Trophoblast cell (in vitro differentiated cells and primary cell): ENCODE measurements at regions not wholly inside any gene's neighbourhood (a gene's known extent, or its start where the extent isn't known, plus 50 kb on each side); places are given as distances from the start of the nearest gene placed in this dataset.

ENCODE experiments used
- DNase-seq, 2 donors: peaks; one replicate each; pipeline ENCODE4 v3.0.0-alpha.2; 2016
- H2AFZ ChIP-seq: 2 replicates; pipeline ENCODE4 v1.6.1; 2013; ENCODE audit warnings: low read length, moderate library complexity, mild to moderate bottlenecking; ENCODE audit not compliant: insufficient read depth, poor library complexity
- H2AK5ac ChIP-seq: 2 replicates; pipeline ENCODE4 v1.6.1; 2013; ENCODE audit warnings: mild to moderate bottlenecking, low read length
- H2BK120ac ChIP-seq: 2 replicates; pipeline ENCODE4 v1.6.1; 2013; ENCODE audit warnings: low read length, mild to moderate bottlenecking, moderate library complexity; ENCODE audit not compliant: insufficient read depth, poor library complexity
- H2BK12ac ChIP-seq: 2 replicates; pipeline ENCODE4 v1.6.1; 2013; ENCODE audit warnings: mild to moderate bottlenecking, low read length, moderate library complexity
- H2BK5ac ChIP-seq: 2 replicates; pipeline ENCODE4 v1.6.1; 2013; ENCODE audit warnings: low read length, low read depth, moderate library complexity, mild to moderate bottlenecking; ENCODE audit not compliant: poor library complexity
- H3K14ac ChIP-seq: 2 replicates; pipeline ENCODE4 v1.6.1; 2013; ENCODE audit warnings: mild to moderate bottlenecking, low read length
- H3K18ac ChIP-seq: 2 replicates; pipeline ENCODE4 v1.6.1; 2013; ENCODE audit warnings: mild to moderate bottlenecking, low read length
- H3K23ac ChIP-seq: 2 replicates; pipeline ENCODE4 v1.6.1; 2013; ENCODE audit warnings: low read length
- H3K27ac ChIP-seq: 2 replicates; pipeline ENCODE4 v1.5.1; 2013; ENCODE audit warnings: low read depth, mild to moderate bottlenecking, inconsistent platforms, low read length, moderate library complexity
- H3K27me3 ChIP-seq: 2 replicates; pipeline ENCODE4 v1.6.1; 2013; ENCODE audit warnings: inconsistent platforms, mild to moderate bottlenecking, low read length, moderate library complexity; ENCODE audit not compliant: insufficient read depth
- H3K36me3 ChIP-seq, 2 experiments: 1 replicate in 1 of 2; 2 replicates in 1 of 2; pipeline ENCODE4 v1.6.1; 2013; ENCODE audit warnings: low read length in 2 of 2, mild to moderate bottlenecking in 2 of 2, moderate library complexity in 1 of 2; ENCODE audit not compliant: insufficient read depth in 2 of 2, control insufficient read depth in 1 of 2
- H3K4ac ChIP-seq: 2 replicates; pipeline ENCODE4 v1.6.1; 2013; ENCODE audit warnings: low read depth, mild to moderate bottlenecking, low read length, moderate library complexity
- H3K4me1 ChIP-seq, 2 experiments: 1 replicate in 1 of 2; 2 replicates in 1 of 2; pipeline ENCODE4 v1.6.1; 2013; ENCODE audit warnings: low read length in 2 of 2, mild to moderate bottlenecking in 2 of 2, moderate library complexity in 1 of 2; ENCODE audit not compliant: insufficient read depth in 2 of 2, control insufficient read depth in 1 of 2
- H3K4me2 ChIP-seq: 2 replicates; pipeline ENCODE4 v1.6.1; 2013; ENCODE audit warnings: inconsistent platforms, mild to moderate bottlenecking, low read length, moderate library complexity
- H3K4me3 ChIP-seq: 2 replicates; pipeline ENCODE4 v1.5.1; 2013; ENCODE audit warnings: mild to moderate bottlenecking, low read depth, low read length, inconsistent platforms
- H3K79me1 ChIP-seq: one replicate; pipeline ENCODE4 v1.6.1; 2013; ENCODE audit warnings: low read length
- H3K79me2 ChIP-seq: 2 replicates; pipeline ENCODE4 v1.6.1; 2013; ENCODE audit warnings: low read length, mild to moderate bottlenecking; ENCODE audit not compliant: control insufficient read depth, insufficient read depth, poor library complexity
- H3K9ac ChIP-seq: 2 replicates; pipeline ENCODE4 v1.6.1; 2013; ENCODE audit warnings: mild to moderate bottlenecking, low read length
- H3K9me3 ChIP-seq: 2 replicates; pipeline ENCODE4 v1.6.1; 2013; ENCODE audit warnings: low read depth, mild to moderate bottlenecking, control low read depth, inconsistent platforms, low read length; ENCODE audit not compliant: insufficient read depth
- H4K12ac ChIP-seq: 2 replicates; pipeline ENCODE4 v1.6.1; 2013; ENCODE audit warnings: low read depth, mild to moderate bottlenecking, low read length, moderate library complexity
- H4K8ac ChIP-seq: 2 replicates; pipeline ENCODE4 v1.6.1; 2013; ENCODE audit warnings: low read depth, mild to moderate bottlenecking, low read length, moderate library complexity
- H4K91ac ChIP-seq: one replicate; pipeline ENCODE4 v1.6.1; 2013; ENCODE audit warnings: low read depth, mild to moderate bottlenecking, low read length, moderate library complexity
- WGBS: extraction: QIAGEN DNeasy Blood & Tissue Kit; methylation state at CpG from one replicate; pipeline ENCODE4 v1.1.7; 2013; ENCODE audit warnings: missing lambda C conversion rate; ENCODE audit not compliant: insufficient read length, insufficient coverage; ENCODE audit errors: extremely low coverage; 5-methylcytosine and 5-hydroxymethylcytosine counted together

- H3K14ac ChIP-seq = no peak overlapping the region
- H3K27ac ChIP-seq = no peak overlapping the region
- H3K23ac ChIP-seq = no peak overlapping the region
- DNase-seq = no peak
- H3K4ac ChIP-seq = no peak overlapping the region
- H3K4me3 ChIP-seq = no peak overlapping the region
- no peak overlapping the region for H3K4me2 ChIP-seq
- H2AFZ ChIP-seq = no peak overlapping the region
- no peak overlapping the region for H3K18ac ChIP-seq
- no CpG with 5 or more reads among the region's 1 CpG for WGBS
- H2BK5ac ChIP-seq = no peak overlapping the region
- no peaks in the 10 kb centered on the region for H3K27me3 ChIP-seq
- H4K8ac ChIP-seq = no peak overlapping the region
- H4K12ac ChIP-seq = no peak overlapping the region
- no peaks in the 10 kb centered on the region for H3K79me2 ChIP-seq
- H3K79me1 ChIP-seq = no peaks in the 10 kb centered on the region
- no peak overlapping the region for H4K91ac ChIP-seq
- no peak overlapping the region for H3K9ac ChIP-seq
- no peaks in the 10 kb centered on the region for H3K4me1 ChIP-seq
- H3K9me3 ChIP-seq = peaks cover 2% of the 10 kb centered on the region
- no peaks in the 10 kb centered on the region for H3K36me3 ChIP-seq
- no peak overlapping the region for H2BK120ac ChIP-seq
- no peak overlapping the region for H2BK12ac ChIP-seq
- no peak overlapping the region for H2AK5ac ChIP-seq
Observed at GRCh38 chr2:138910427-138910826, 130.2 kb upstream of the NXPH2 start.

GRCh38 chr2:138906549-138906948 lies 126.4 kb upstream of the NXPH2 start:
- no peak overlapping the region for H3K4me3 ChIP-seq
- H3K79me1 ChIP-seq = no peaks in the 10 kb centered on the region
- H2BK120ac ChIP-seq = no peak overlapping the region
- H3K4ac ChIP-seq = no peak overlapping the region
- H3K4me2 ChIP-seq = no peak overlapping the region
- no peak overlapping the region for H3K18ac ChIP-seq
- H3K9ac ChIP-seq = no peak overlapping the region
- no peak overlapping the region for H3K27ac ChIP-seq
- no peak overlapping the region for H3K23ac ChIP-seq
- no peak overlapping the region for H2BK5ac ChIP-seq
- H3K9me3 ChIP-seq = peaks cover 2% of the 10 kb centered on the region
- H4K91ac ChIP-seq = no peak overlapping the region
- H4K8ac ChIP-seq = no peak overlapping the region
- no peak overlapping the region for H2AK5ac ChIP-seq
- no peak overlapping the region for H2BK12ac ChIP-seq
- no peaks in the 10 kb centered on the region for H3K27me3 ChIP-seq
- no peak overlapping the region for H2AFZ ChIP-seq
- no peaks in the 10 kb centered on the region for H3K36me3 ChIP-seq
- WGBS = no CpG with 5 or more reads among the region's 2 CpGs
- no peaks in the 10 kb centered on the region for H3K79me2 ChIP-seq
- no peak for DNase-seq
- H3K14ac ChIP-seq = no peak overlapping the region
- H4K12ac ChIP-seq = no peak overlapping the region
- H3K4me1 ChIP-seq = no peaks in the 10 kb centered on the region

GRCh38 chr2:138902239-138902871 lies 122.2 kb upstream of the NXPH2 start:
- no peak overlapping the region for H2BK120ac ChIP-seq
- H4K12ac ChIP-seq = no peak overlapping the region
- H3K4me3 ChIP-seq = no peak overlapping the region
- H3K36me3 ChIP-seq = no peaks in the 10 kb centered on the region
- H3K27ac ChIP-seq = no peak overlapping the region
- no peak overlapping the region for H2AFZ ChIP-seq
- no peak overlapping the region for H3K18ac ChIP-seq
- no peak for DNase-seq
- peaks cover 2% of the 10 kb centered on the region for H3K9me3 ChIP-seq
- no peaks in the 10 kb centered on the region for H3K4me1 ChIP-seq
- H2BK5ac ChIP-seq = no peak overlapping the region
- no peaks in the 10 kb centered on the region for H3K27me3 ChIP-seq
- no peaks in the 10 kb centered on the region for H3K79me1 ChIP-seq
- no peak overlapping the region for H2BK12ac ChIP-seq
- no peaks in the 10 kb centered on the region for H3K79me2 ChIP-seq
- no peak overlapping the region for H3K4me2 ChIP-seq
- WGBS = no CpG with 5 or more reads among the region's 29 CpGs
- no peak overlapping the region for H3K14ac ChIP-seq
- no peak overlapping the region for H3K23ac ChIP-seq
- no peak overlapping the region for H3K4ac ChIP-seq
- H3K9ac ChIP-seq = no peak overlapping the region
- no peak overlapping the region for H4K8ac ChIP-seq
- H2AK5ac ChIP-seq = no peak overlapping the region
- no peak overlapping the region for H4K91ac ChIP-seq

- H3K79me2 ChIP-seq = no peaks in the 10 kb centered on the region
- no peak overlapping the region for H3K4ac ChIP-seq
- no peak overlapping the region for H3K4me2 ChIP-seq
- no peak overlapping the region for H2BK5ac ChIP-seq
- H3K4me1 ChIP-seq = no peaks in the 10 kb centered on the region
- H3K27me3 ChIP-seq = no peaks in the 10 kb centered on the region
- no peaks in the 10 kb centered on the region for H3K79me1 ChIP-seq
- H3K9me3 ChIP-seq = peaks cover 2% of the 10 kb centered on the region
- no peak overlapping the region for H3K23ac ChIP-seq
- H4K8ac ChIP-seq = no peak overlapping the region
- no peak overlapping the region for H4K91ac ChIP-seq
- no peak for DNase-seq
- WGBS = no CpG with 5 or more reads among the region's 11 CpGs
- no peak overlapping the region for H2AK5ac ChIP-seq
- H3K9ac ChIP-seq = no peak overlapping the region
- H3K14ac ChIP-seq = no peak overlapping the region
- H4K12ac ChIP-seq = no peak overlapping the region
- no peaks in the 10 kb centered on the region for H3K36me3 ChIP-seq
- H2AFZ ChIP-seq = no peak overlapping the region
- H2BK12ac ChIP-seq = no peak overlapping the region
- H3K27ac ChIP-seq = no peak overlapping the region
- H2BK120ac ChIP-seq = no peak overlapping the region
- H3K4me3 ChIP-seq = no peak overlapping the region
- H3K18ac ChIP-seq = no peak overlapping the region
Observed at GRCh38 chr2:138901530-138901929, 121.3 kb upstream of the NXPH2 start.
